Frontal cortex (tissue), 3 donors: ENCODE measurements at regions not wholly inside any gene's neighbourhood (a gene's known extent, or its start where the extent isn't known, plus 50 kb on each side); places are given as distances from the start of the nearest gene placed in this dataset.
"Not testable (repeated sequence)": the region's sequence is repeated elsewhere in the genome, so short reads cannot be mapped to it uniquely, and the experiment has no call there.

ENCODE experiments used
- DNase-seq, 2 donors: peaks; one replicate each; pipeline ENCODE4 v3.0.0; 2012; ENCODE audit warnings: low spot score in 2 of 2
- FAIRE-seq: peaks from 2 replicates; lab custom pipeline; 2012; peaks lifted over from hg19 to GRCh38; lab: Jason Lieb, UNC
- donor health status: control.
- donor health status: control.
- donor health status: control.

GRCh38 chr6:86872810-86873209, 64.5 kb upstream of the HTR1E start:
- not testable (repeated sequence) for FAIRE-seq, DNase-seq

GRCh38 chr6:86871681-86872080, 65.6 kb upstream of the HTR1E start:
- FAIRE-seq (no peak), DNase-seq (no peak)

- DNase-seq (no peak), FAIRE-seq (no peak)
Measured at GRCh38 chr6:86869500-86869899, 67.8 kb upstream of the HTR1E start.

GRCh38 chr6:86859513-86859912, 77.8 kb upstream of the HTR1E start:
- DNase-seq (no peak), FAIRE-seq (no peak)

GRCh38 chr6:86858970-86859369, 78.4 kb upstream of the HTR1E start:
- DNase-seq (no peak), FAIRE-seq (no peak)

GRCh38 chr6:86857783-86858182, 79.5 kb upstream of the HTR1E start:
- FAIRE-seq: no peak
- no peak for DNase-seq

GRCh38 chr6:86856937-86857563, 80.3 kb upstream of the HTR1E start:
- FAIRE-seq (no peak), DNase-seq (no peak)

GRCh38 chr6:86856379-86856778, 80.9 kb upstream of the HTR1E start:
- DNase-seq (no peak), FAIRE-seq (no peak)

- FAIRE-seq: no peak
Measured at GRCh38 chr6:86848986-86849385, 88.3 kb upstream of the HTR1E start.

GRCh38 chr6:86832686-86833085, 104.6 kb upstream of the HTR1E start:
- FAIRE-seq: no peak
- no peak for DNase-seq

More at GRCh38 chr6:86848986-86849385, 88.3 kb upstream of the HTR1E start:
- DNase-seq: no peak

GRCh38 chr6:86825436-86825835, 111.9 kb upstream of the HTR1E start:
- DNase-seq (no peak), FAIRE-seq (no peak)

- FAIRE-seq (no peak), DNase-seq (no peak)
Measured at GRCh38 chr6:86822747-86823146, 114.6 kb upstream of the HTR1E start.

GRCh38 chr6:86820750-86821149, 116.6 kb upstream of the HTR1E start:
- DNase-seq (no peak), FAIRE-seq (no peak)

- DNase-seq (no peak), FAIRE-seq (no peak)
Measured at GRCh38 chr6:86793649-86794048, 143.7 kb upstream of the HTR1E start.

- FAIRE-seq (peak; percentile 96), DNase-seq (no peak)
Measured at GRCh38 chr6:86791476-86791875, 145.9 kb upstream of the HTR1E start.

GRCh38 chr6:86789779-86790411, 147.4 kb upstream of the HTR1E start:
- no peak for FAIRE-seq
- DNase-seq: no peak

GRCh38 chr6:86782328-86782727, 155.0 kb upstream of the HTR1E start:
- DNase-seq (no peak), FAIRE-seq (no peak)

- DNase-seq (no peak), FAIRE-seq (no peak)
Measured at GRCh38 chr6:86780923-86781322, 156.4 kb upstream of the HTR1E start.

GRCh38 chr6:86775893-86776292, 161.4 kb upstream of the HTR1E start:
- no peak for FAIRE-seq
- no peak for DNase-seq

- FAIRE-seq: no peak
Measured at GRCh38 chr6:86765211-86765610, 172.1 kb upstream of the HTR1E start.

GRCh38 chr6:86759953-86760352, 177.4 kb upstream of the HTR1E start:
- DNase-seq, FAIRE-seq: not testable (repeated sequence)

More at GRCh38 chr6:86765211-86765610, 172.1 kb upstream of the HTR1E start:
- no peak for DNase-seq
